Aorta (tissue), 5 donors: ENCODE measurements at regions not wholly inside any gene's neighbourhood (a gene's known extent, or its start where the extent isn't known, plus 50 kb on each side); places are given as distances from the start of the nearest gene placed in this dataset.

ENCODE experiments used
- ATAC-seq: fragments of 200-7000 bp; cut with Tn5 transposase; one replicate; pipeline ENCODE4 v1.9.1; 2022; ENCODE audit warnings: moderate library complexity; ENCODE audit not compliant: low FRiP score
- DNase-seq, 2 donors: peaks; one replicate each; pipeline ENCODE4 v3.0.0-alpha.2; 2020
- H3K27ac ChIP-seq, 2 donors: one replicate each; pipeline ENCODE4 v1.5.1; 2013; ENCODE audit warnings: low read length in 2 of 2, mild to moderate bottlenecking in 2 of 2, moderate library complexity in 2 of 2, control low read depth in 1 of 2, inconsistent platforms in 1 of 2, low read depth in 1 of 2
- H3K27me3 ChIP-seq, 2 donors: one replicate each; pipeline ENCODE4 v1.6.1; 2013; ENCODE audit warnings: control low read depth in 1 of 2, low read length in 1 of 2, mild to moderate bottlenecking in 1 of 2, moderate library complexity in 1 of 2; ENCODE audit not compliant: insufficient read depth in 2 of 2, control insufficient read depth in 1 of 2
- H3K36me3 ChIP-seq, 2 donors: one replicate each; pipeline ENCODE4 v1.6.1; 2013; ENCODE audit warnings: control low read depth in 1 of 2, low read length in 1 of 2, mild to moderate bottlenecking in 1 of 2; ENCODE audit not compliant: insufficient read depth in 2 of 2, control insufficient read depth in 1 of 2
- H3K4me1 ChIP-seq, 2 donors: one replicate each; pipeline ENCODE4 v1.6.1; 2013; ENCODE audit warnings: low read length in 2 of 2, control low read depth in 1 of 2, mild to moderate bottlenecking in 1 of 2, moderate library complexity in 1 of 2; ENCODE audit not compliant: insufficient read depth in 2 of 2, control insufficient read depth in 1 of 2
- H3K4me3 ChIP-seq, 2 donors: one replicate each; pipeline ENCODE4 v1.5.1; 2013; ENCODE audit warnings: low read length in 2 of 2, control low read depth in 1 of 2, mild to moderate bottlenecking in 1 of 2
- H3K9me3 ChIP-seq: one replicate; pipeline ENCODE4 v1.6.1; 2013; ENCODE audit warnings: mild to moderate bottlenecking, low read length; ENCODE audit not compliant: control insufficient read depth
- WGBS, 2 donors: extraction: QIAGEN DNeasy Blood & Tissue Kit; methylation state at CpG; one replicate each; pipeline ENCODE4 v1.1.7; 2013; 5-methylcytosine and 5-hydroxymethylcytosine counted together
- intact Hi-C, 2 donors: fragments of 100-400 bp; cut with DNase I; formaldehyde crosslinking; loops; one replicate each; pipeline versions ENCODE4 v1.14.2 to v1.15.0; 2022
- donor health status: healthy with polysubstance abuse.
- donor health status: Bipolar disorder and iron deficiency.
- donor health status: DM: no; HTN: no; CAD: no.
- donor health status: DM: no; HTN: no; CAD: no.
- donor health status: DM: yes; HTN: yes; CAD: no.

- Histone ChIP-seq H3K27ac (no peak overlapping the region), H3K9me3 (no peaks in the 10 kb centered on the region), H3K36me3 (no peaks in the 10 kb centered on the region), H3K27me3 (no peaks in the 10 kb centered on the region), H3K4me3 (no peak overlapping the region), H3K4me1 (no peaks in the 10 kb centered on the region)
- no peak for ATAC-seq
- 85 to 98% methylated on average over 2 of the region's 2 CpGs for WGBS, 2 donors
- intact Hi-C loops = no loop called here
- DNase-seq = no peak
Measured at GRCh38 chr4:89369581-89369980, 62.0 kb upstream of the GPRIN3 start.

GRCh38 chr4:89368861-89369260 lies 61.3 kb upstream of the GPRIN3 start:
- DNase-seq (no peak), ATAC-seq (no peak)
- no peaks in the 10 kb centered on the region for H3K9me3 ChIP-seq
- no peaks in the 10 kb centered on the region for H3K36me3 ChIP-seq
- H3K4me1 ChIP-seq = no peaks in the 10 kb centered on the region
- intact Hi-C loops = no loop called here
- H3K4me3 ChIP-seq = no peak overlapping the region
- no peak overlapping the region for H3K27ac ChIP-seq
- H3K27me3 ChIP-seq = no peaks in the 10 kb centered on the region
- WGBS, 2 donors = 64 to 76% methylated on average over 2 of the region's 2 CpGs

GRCh38 chr4:89365776-89366175 lies 58.2 kb upstream of the GPRIN3 start:
- DNase-seq = no peak
- WGBS, 2 donors = 75 to 83% methylated on average over 2 of the region's 2 CpGs
- no peaks in the 10 kb centered on the region for H3K27me3 ChIP-seq

GRCh38 chr4:89365375-89365774 lies 57.8 kb upstream of the GPRIN3 start:
- no peak for DNase-seq

More at GRCh38 chr4:89365776-89366175, 58.2 kb upstream of the GPRIN3 start:
- Histone ChIP-seq H3K36me3 (no peaks in the 10 kb centered on the region), H3K9me3 (no peaks in the 10 kb centered on the region), H3K4me3 (no peak overlapping the region), H3K27ac (no peak overlapping the region), H3K4me1 (no peaks in the 10 kb centered on the region)
- ATAC-seq = no peak
- intact Hi-C loops = no loop called here

GRCh38 chr4:89364541-89364940 lies 56.9 kb upstream of the GPRIN3 start:
- Histone ChIP-seq H3K4me1 (no peaks in the 10 kb centered on the region), H3K27ac (no peak overlapping the region), H3K4me3 (no peak overlapping the region), H3K9me3 (no peaks in the 10 kb centered on the region), H3K27me3 (no peaks in the 10 kb centered on the region), H3K36me3 (no peaks in the 10 kb centered on the region)
- DNase-seq = no peak
- ATAC-seq = no peak
- 88 to 94% methylated on average over 4 of the region's 4 CpGs for WGBS, 2 donors
- intact Hi-C loops = no loop called here

More at GRCh38 chr4:89365375-89365774, 57.8 kb upstream of the GPRIN3 start:
- no peak for ATAC-seq
- Histone ChIP-seq H3K27ac (no peak overlapping the region), H3K4me3 (no peak overlapping the region), H3K36me3 (no peaks in the 10 kb centered on the region), H3K9me3 (no peaks in the 10 kb centered on the region), H3K27me3 (no peaks in the 10 kb centered on the region), H3K4me1 (no peaks in the 10 kb centered on the region)
- intact Hi-C loops = no loop called here

GRCh38 chr4:89363786-89364185 lies 56.2 kb upstream of the GPRIN3 start:
- intact Hi-C loops = no loop called here
- Histone ChIP-seq H3K4me1 (no peaks in the 10 kb centered on the region), H3K27ac (no peak overlapping the region), H3K4me3 (no peak overlapping the region), H3K9me3 (no peaks in the 10 kb centered on the region), H3K27me3 (no peaks in the 10 kb centered on the region), H3K36me3 (no peaks in the 10 kb centered on the region)
- no peak for DNase-seq
- no peak for ATAC-seq
- 88 to 91% methylated on average over 7 of the region's 7 CpGs for WGBS, 2 donors

GRCh38 chr4:89358935-89359638 lies 51.5 kb upstream of the GPRIN3 start:
- no peaks in the 10 kb centered on the region for H3K27me3 ChIP-seq
- ATAC-seq (no peak), DNase-seq (no peak)
- no peaks in the 10 kb centered on the region for H3K4me1 ChIP-seq
- 53 to 64% methylated on average over 9 of the region's 9 CpGs for WGBS, 2 donors
- intact Hi-C loops = no loop called here
- H3K4me3 ChIP-seq = no peak overlapping the region
- H3K9me3 ChIP-seq = no peaks in the 10 kb centered on the region
- H3K36me3 ChIP-seq = no peaks in the 10 kb centered on the region
- no peak overlapping the region for H3K27ac ChIP-seq

- Histone ChIP-seq H3K4me3 (no peak overlapping the region), H3K4me1 (no peaks in the 10 kb centered on the region), H3K27me3 (no peaks in the 10 kb centered on the region), H3K36me3 (no peaks in the 10 kb centered on the region), H3K9me3 (no peaks in the 10 kb centered on the region), H3K27ac (no peak overlapping the region)
- ATAC-seq (no peak), DNase-seq (no peak)
- WGBS, 2 donors = 75 to 76% methylated on average over 3 of the region's 3 CpGs
- intact Hi-C loops = no loop called here
Measured at GRCh38 chr4:89357787-89358186, 50.2 kb upstream of the GPRIN3 start.
